HG03442 (cell line): ENCODE measurements at regions not wholly inside any gene's neighbourhood (a gene's known extent, or its start where the extent isn't known, plus 50 kb on each side); places are given as distances from the start of the nearest gene placed in this dataset.

Experiments used
- ATAC-seq: cut with Tn5 transposase; IDR thresholded peaks from one replicate; pipeline ENCODE4 v1.9.1; 2021; ENCODE audit warnings: mild to moderate bottlenecking, moderate library complexity; ENCODE audit not compliant: unreplicated experiment

DNA sequence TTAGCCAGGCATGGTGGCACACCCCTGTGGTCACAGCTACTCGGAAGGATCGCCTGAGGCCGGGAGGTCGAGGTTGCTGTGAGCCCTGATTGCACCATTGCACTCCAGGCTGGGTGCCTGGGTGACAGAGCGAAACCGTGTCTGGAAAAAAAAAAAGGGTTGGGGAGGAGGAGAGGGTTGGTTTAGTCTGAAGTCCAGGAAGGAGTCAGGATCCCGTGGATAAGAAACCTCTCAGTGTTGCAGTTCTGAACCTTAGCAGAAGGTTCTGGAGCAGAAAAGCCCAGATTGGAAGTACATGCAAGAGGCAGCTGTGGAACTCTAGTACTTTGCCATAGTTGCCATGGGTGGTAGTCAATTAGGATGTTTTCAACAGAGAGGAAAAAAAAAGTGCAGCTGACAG lies 125.2 kb upstream of the CPEB4 start:
- ATAC-seq: no peak

DNA sequence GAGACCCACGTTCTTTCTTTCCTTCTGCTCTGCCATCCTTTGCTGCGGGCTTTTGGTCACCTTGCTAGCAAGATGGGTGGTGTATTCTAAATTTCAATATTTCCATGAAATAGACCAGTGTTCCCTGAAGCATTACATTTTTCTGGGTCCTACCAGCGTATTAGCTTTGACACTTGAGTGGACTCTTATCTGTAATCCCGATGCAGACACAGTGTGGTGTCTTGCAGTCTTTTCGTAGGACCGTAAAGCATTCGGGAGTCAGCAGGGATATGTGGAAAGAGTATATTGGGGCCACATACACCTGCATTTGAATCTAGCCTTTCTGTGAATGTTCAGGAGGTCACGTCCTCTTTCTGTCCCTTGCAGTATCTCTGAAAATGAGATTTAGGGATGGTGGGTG lies 124.7 kb upstream of the CPEB4 start:
- ATAC-seq: no peak

DNA sequence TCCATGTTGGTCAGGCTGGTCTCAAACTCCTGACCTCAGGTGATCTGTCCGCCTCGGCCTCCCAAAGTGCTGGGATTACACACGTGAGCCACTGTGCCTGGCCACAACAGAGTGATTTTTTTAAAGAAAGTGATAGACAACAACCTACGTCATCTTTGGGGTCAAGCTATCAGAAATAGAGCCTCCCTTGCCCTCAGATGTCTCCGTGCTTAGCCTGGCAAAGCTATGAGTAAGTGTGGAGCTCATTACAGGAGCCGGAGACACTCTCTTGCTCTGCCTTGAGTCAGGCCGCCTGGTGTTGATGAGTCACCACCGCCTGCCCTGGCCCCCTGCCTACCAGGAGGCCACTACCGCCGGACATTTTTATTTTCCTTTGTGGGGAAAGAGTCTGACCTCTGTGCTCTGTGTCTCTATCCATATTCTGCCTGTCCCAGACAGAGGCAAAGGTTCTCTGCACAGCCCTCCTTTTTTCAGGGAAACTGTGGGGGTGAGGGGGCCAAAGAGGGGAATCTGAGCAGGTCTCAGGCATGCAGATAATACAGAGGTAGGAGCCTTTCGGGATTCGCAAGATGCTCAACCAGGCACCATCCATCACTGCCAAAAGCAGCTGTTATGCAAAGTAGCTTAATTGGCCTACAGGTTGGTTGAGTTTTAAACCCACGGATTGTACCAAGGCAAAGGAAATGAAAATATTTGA lies 123.7 kb upstream of the CPEB4 start:
- no peak for ATAC-seq

GRCh38 chr5:173765029-173765644 lies 123.0 kb upstream of the CPEB4 start:
- ATAC-seq: no peak

DNA sequence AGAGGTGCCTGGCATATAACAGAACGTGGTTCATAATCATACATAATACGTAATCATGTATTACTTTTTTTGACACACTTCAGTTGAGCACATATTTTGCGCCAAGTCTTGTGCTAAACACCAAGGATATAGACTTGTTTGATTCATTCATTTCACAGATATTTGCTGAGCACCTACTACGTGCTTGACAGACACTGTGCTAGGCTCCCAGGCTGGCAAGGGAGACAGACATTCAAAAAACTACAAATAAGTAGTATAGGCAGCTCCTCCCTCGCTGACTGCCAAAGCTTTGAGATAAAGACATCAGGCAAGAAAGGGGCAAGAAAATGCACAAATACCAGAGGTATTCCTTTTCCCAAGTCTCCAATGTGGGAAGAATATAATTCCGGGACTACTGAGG lies 122.5 kb upstream of the CPEB4 start:
- ATAC-seq: no peak

- no peak for ATAC-seq
Observed at GRCh38 chr5:173767574-173768266, 120.4 kb upstream of the CPEB4 start.

DNA sequence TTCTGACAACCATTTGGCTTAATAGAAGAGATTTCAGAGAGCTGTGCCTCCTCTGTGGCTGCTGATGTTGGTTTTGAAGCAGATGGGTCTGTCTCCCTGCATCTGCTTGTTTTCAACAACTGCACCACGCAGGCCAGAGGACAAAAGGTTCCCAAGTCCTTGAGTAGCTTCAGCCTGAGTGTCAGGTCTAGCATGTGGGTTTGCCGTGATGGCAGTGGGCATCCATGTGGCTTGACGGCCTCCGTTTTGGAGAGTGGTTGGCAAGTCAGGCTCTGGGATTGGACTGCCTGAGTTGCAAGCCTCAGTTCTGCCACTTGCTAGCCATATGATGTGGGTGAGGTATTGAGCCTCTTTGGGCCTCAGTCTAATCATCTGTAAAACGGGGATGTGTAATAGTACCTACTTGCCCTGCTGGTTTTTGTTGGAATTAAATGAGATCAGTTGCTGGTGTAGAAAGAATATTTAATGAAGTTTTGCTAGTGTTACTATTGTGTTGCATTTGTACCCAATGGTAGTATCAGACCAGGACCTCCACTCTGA lies 119.8 kb upstream of the CPEB4 start:
- no peak for ATAC-seq

DNA sequence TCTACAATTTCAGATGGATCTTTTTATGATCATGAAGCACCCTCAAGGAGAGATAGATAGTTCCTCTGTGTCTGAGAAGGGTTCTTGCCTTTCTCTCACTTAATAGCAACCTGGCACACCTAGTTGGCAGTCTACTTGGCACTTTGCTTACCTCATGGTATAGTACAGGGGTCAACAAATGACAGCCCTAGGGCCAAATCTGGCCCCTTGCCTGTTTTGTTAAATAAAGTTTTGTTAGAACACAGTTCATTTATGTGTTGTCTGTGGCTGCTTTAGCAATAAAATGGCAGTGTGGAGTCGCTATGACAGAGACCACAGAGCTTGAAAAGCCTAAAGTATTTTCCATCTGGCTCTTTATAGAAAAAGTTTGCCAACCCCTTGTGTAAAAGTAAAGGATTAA lies 119.3 kb upstream of the CPEB4 start:
- ATAC-seq: no peak

- ATAC-seq: no peak
Observed at GRCh38 chr5:173770637-173771036, 117.5 kb upstream of the CPEB4 start.

GRCh38 chr5:173771121-173771724 lies 116.9 kb upstream of the CPEB4 start:
- ATAC-seq: no peak

- no peak for ATAC-seq
Observed at GRCh38 chr5:173771725-173772383, 116.3 kb upstream of the CPEB4 start.

DNA sequence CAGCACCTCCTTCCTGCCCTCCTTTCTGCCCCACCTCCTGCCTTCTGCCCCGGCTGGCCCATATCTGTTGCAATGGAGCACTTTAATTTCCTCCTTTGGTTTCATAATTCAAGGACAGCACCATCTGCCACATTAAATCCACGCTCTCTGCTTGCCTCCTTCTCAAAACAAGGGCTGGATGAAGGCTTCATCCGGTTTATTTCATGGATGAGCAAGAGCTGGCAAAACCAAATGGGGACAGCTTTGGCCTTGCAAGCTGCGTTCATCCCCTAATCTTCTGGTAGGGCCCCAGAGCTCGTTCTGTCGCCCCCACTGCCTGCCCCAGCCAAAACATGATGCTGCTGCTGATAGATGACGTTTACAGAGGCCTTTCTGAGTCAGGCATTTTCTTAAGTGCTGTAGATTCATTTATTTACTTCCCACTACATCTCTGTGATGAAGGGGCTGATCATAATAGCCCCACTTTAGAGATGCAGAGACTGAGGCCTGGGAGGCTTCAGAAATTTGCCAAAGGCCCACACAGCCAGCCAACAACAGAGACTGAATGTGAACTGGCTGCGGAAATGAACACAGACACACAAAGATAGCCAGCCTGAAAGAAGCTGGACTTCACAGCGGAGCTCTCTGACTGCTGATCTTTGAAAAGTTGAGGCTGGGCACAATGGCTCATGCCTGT lies 115.6 kb upstream of the CPEB4 start:
- ATAC-seq: no peak

GRCh38 chr5:173774271-173774761 lies 113.8 kb upstream of the CPEB4 start:
- no peak for ATAC-seq

GRCh38 chr5:173775261-173776197 lies 112.6 kb upstream of the CPEB4 start:
- ATAC-seq: no peak

GRCh38 chr5:173777149-173777548 lies 111.0 kb upstream of the CPEB4 start:
- ATAC-seq: no peak

- ATAC-seq: no peak
Observed at GRCh38 chr5:173777674-173778073, 110.5 kb upstream of the CPEB4 start.

GRCh38 chr5:173778152-173778782 lies 109.9 kb upstream of the CPEB4 start:
- no peak for ATAC-seq

- no peak for ATAC-seq
Observed at GRCh38 chr5:173778784-173779304, 109.3 kb upstream of the CPEB4 start.
